GM18909 (cell line): ENCODE measurements at regions not wholly inside any gene's neighbourhood (a gene's known extent, or its start where the extent isn't known, plus 50 kb on each side); places are given as distances from the start of the nearest gene placed in this dataset.

Experiments used
- ATAC-seq: cut with Tn5 transposase; IDR thresholded peaks from one replicate; pipeline ENCODE4 v1.9.1; 2021; ENCODE audit warnings: mild to moderate bottlenecking; ENCODE audit not compliant: unreplicated experiment, poor library complexity

GRCh38 chr4:37139987-37140386, 104.6 kb upstream of the NWD2 start:
- no peak for ATAC-seq

DNA sequence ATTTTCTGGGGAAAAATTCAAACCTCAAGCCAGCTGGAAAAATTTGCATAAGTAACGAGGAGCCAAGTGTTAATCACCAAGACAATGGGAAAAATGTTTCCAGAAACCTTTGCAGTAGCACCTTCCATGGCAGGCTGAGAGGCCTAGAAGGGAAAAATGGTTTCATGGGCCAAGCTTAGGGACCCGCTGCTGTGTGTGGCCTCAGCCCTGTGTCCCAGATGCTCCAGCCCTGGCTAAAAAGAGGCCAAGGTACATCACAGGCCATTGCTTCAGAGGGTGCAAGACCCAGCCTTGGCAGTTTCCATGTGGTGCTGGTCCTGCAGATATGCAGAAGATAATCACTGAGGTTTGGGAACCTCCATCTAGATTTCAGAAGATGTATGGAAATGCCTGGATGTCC, 98.3 kb upstream of the NWD2 start:
- ATAC-seq, result no peak

- no peak for ATAC-seq
Measured at GRCh38 chr4:37157476-37158167, 86.9 kb upstream of the NWD2 start.

DNA sequence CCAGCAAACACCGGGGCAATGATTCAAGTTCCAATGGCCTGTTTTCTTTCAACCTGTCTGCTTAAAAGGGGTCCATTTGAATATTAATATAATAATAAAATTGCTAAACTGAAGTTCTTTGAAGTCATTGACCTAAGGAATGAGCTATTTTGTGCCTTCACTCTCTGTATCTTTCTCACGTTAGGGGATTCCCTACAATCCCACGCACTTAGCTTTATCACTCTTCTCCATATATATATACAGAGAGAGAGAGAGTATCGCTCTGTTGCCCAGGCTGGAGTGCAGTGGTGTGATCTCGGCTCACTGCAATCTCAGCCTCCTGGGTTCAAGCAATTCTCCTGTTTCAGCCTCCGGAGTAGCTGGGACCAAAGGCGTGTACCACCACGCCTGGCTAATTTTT, 83.9 kb upstream of the NWD2 start:
- ATAC-seq, result no peak

DNA sequence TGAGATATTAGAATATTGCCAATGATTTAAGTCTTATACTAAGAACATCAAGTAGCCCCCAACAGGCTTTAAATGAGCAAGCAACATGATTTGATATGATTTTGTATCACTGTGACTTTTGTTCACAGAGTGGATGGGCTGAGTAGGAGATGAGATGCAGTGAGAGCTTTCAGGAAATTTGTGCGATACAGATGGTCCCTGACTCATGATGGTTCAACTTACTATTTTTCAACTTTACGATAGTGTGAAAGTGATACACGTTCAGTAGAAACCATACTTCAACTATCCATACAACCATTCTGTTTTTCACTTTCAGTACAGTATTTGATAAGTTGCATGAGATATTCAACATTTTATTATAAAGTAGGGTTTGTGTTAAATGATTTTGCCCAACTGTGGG, 78.7 kb upstream of the NWD2 start:
- ATAC-seq, result no peak

GRCh38 chr4:37169956-37170355, 74.6 kb upstream of the NWD2 start:
- no peak for ATAC-seq

- ATAC-seq, result no peak
Measured at GRCh38 chr4:37188100-37188499, 56.4 kb upstream of the NWD2 start.
